ENCODE measurements at regions not wholly inside any gene's neighbourhood (a gene's known extent, or its start where the extent isn't known, plus 50 kb on each side); places are given as distances from the start of the nearest gene placed in this dataset.
A peak's percentile ranks its signal among the peaks of the same experiment; 100 is the strongest.

DNA sequence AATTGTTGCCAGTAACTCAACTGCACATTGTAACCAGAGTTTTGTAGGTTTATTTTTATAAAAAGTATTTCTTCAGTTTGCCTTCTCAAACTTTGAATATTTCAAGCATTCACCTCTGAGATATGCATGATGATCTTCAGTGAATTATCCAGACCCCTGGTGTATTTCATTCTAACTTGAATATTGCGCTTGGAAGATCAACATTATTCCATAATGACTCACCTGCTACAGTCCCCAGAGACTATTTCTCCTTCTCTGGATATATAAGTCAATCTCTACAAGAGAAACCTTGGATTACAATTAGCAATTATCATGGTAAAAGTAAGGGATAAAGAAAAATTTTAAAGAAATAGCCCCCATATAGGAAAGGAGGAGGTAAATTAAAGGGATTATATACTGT lies 1041.0 kb downstream of the TLE1 start:
- TF ChIP-seq, protein P1, sequence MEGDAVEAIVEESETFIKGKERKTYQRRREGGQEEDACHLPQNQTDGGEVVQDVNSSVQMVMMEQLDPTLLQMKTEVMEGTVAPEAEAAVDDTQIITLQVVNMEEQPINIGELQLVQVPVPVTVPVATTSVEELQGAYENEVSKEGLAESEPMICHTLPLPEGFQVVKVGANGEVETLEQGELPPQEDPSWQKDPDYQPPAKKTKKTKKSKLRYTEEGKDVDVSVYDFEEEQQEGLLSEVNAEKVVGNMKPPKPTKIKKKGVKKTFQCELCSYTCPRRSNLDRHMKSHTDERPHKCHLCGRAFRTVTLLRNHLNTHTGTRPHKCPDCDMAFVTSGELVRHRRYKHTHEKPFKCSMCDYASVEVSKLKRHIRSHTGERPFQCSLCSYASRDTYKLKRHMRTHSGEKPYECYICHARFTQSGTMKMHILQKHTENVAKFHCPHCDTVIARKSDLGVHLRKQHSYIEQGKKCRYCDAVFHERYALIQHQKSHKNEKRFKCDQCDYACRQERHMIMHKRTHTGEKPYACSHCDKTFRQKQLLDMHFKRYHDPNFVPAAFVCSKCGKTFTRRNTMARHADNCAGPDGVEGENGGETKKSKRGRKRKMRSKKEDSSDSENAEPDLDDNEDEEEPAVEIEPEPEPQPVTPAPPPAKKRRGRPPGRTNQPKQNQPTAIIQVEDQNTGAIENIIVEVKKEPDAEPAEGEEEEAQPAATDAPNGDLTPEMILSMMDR (IDR thresholded peaks at IDR 0.05) = no peak
- DNase-seq (ENCODE audit: low spot score) = no peak
- Mint-ChIP-seq H3K4me3 (ENCODE audit: unreplicated experiment) (no peak overlapping the region), H3K9me3 (ENCODE audit: low read depth) (no peaks in the 10 kb centered on the region), H3K27ac (ENCODE audit: unreplicated experiment) (peak overlapping the region; percentile 85), H3K4me1 (ENCODE audit: low read depth) (peaks cover 43% of the 10 kb centered on the region), H3K36me3 (ENCODE audit: low read depth) (no peaks in the 10 kb centered on the region), H3K27me3 (ENCODE audit: low read depth) (no peaks in the 10 kb centered on the region)

DNA sequence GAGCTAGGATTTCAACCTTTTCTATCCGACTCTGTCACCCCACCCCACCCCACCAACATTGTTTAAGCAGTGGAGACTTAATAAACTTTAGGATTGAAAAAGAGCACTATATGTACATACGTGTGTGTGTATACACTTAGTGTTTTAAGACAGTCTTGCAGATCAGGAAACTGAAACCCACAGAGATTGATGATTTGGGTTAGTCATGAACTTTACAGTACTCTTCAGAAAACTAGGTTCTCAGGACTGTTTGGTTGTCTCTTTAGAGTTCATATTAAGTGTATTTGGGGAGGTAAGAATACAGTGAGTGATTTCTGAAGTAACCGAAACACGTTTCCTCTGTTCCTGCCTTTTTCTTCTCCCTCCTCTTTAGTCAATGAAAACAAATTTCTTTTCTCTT lies 1043.1 kb downstream of the TLE1 start:
- TF ChIP-seq, protein P1 (IDR thresholded peaks at IDR 0.05) = no peak
- Mint-ChIP-seq H3K4me1 (ENCODE audit: low read depth) (peaks cover 37% of the 10 kb centered on the region), H3K4me3 (ENCODE audit: unreplicated experiment) (no peak overlapping the region), H3K27me3 (ENCODE audit: low read depth) (no peaks in the 10 kb centered on the region), H3K9me3 (ENCODE audit: low read depth) (no peaks in the 10 kb centered on the region), H3K36me3 (ENCODE audit: low read depth) (no peaks in the 10 kb centered on the region), H3K27ac (ENCODE audit: unreplicated experiment) (no peak overlapping the region)
- no peak for DNase-seq (ENCODE audit: low spot score)

DNA sequence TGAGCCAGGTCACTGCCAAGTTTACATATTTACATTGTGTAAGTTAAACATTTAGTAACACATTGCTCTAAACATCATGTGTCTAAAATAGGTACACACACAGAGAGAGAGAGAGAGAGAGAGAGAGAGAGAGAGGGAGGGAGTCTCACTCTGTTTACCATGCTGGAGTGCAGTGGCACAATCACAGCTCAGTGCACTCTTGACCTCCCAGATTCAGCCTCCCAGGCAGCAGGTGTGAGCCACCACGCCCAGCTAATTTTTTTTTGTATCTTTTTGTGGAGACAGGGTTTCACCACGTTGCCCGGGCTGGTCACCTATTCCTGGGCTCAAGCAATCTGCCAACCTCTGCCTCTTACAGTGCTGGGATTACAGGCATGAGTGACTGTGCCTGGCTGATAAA lies 1045.3 kb downstream of the TLE1 start:
- no peaks in the 10 kb centered on the region for H3K9me3 Mint-ChIP-seq (ENCODE audit: low read depth)
- DNase-seq (ENCODE audit: low spot score) = no peak
- H3K27me3 Mint-ChIP-seq (ENCODE audit: low read depth) = no peaks in the 10 kb centered on the region
- no peak overlapping the region for H3K4me3 Mint-ChIP-seq (ENCODE audit: unreplicated experiment)
- peaks cover 18% of the 10 kb centered on the region for H3K4me1 Mint-ChIP-seq (ENCODE audit: low read depth)
- no peak overlapping the region for H3K27ac Mint-ChIP-seq (ENCODE audit: unreplicated experiment)
- TF ChIP-seq, protein P1 (IDR thresholded peaks at IDR 0.05) = no peak
- H3K36me3 Mint-ChIP-seq (ENCODE audit: low read depth) = no peaks in the 10 kb centered on the region

DNA sequence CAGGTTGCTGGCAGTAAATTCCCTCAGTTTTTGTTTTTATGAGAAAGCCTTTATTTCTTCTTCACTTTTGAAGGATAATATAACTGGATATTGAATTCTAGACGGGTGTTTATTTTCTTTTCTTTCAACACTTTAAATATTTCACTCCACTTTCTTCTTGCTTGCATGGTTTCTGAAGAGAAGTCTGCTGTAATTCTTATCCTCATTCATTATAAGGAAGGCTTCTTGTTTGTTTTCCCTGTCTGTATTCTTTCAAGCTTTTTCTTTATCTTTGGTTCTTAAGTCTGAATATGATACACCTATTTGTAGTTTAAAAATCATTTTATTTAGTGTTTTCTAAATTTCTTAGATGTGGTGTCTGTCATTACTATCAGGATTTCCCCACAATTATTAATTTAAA lies 1054.3 kb downstream of the TLE1 start:
- H3K27ac Mint-ChIP-seq (ENCODE audit: unreplicated experiment) = no peak overlapping the region
- no peak for DNase-seq (ENCODE audit: low spot score)
- H3K4me3 Mint-ChIP-seq (ENCODE audit: unreplicated experiment) = no peak overlapping the region
- H3K36me3 Mint-ChIP-seq (ENCODE audit: low read depth) = peaks cover 12% of the 10 kb centered on the region
- TF ChIP-seq, protein P1 (IDR thresholded peaks at IDR 0.05) = no peak
- peaks cover 12% of the 10 kb centered on the region for H3K4me1 Mint-ChIP-seq (ENCODE audit: low read depth)
- no peaks in the 10 kb centered on the region for H3K27me3 Mint-ChIP-seq (ENCODE audit: low read depth)
- H3K9me3 Mint-ChIP-seq (ENCODE audit: low read depth) = peaks cover 20% of the 10 kb centered on the region

DNA sequence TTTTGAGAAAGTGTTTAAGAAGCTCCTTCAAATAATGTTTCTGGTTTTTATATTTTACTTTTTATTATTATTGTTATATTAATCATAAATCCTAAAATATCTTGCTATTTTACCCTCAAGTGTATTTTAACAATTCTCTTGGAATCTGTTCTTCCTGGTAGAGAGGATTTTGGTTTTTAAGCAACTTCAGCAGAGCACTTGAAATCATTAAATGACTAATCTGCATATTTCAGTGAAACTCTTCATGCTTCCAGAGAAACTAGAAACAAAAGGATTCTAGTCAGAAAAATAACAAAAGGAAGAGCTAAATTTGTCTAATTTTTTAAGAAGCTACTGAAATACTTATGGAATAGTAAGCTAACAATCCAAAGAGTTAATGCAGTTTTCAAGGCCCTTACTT lies 1057.3 kb downstream of the TLE1 start:
- no peak for DNase-seq (ENCODE audit: low spot score)
- peaks cover 16% of the 10 kb centered on the region for H3K4me1 Mint-ChIP-seq (ENCODE audit: low read depth)
- peaks cover 20% of the 10 kb centered on the region for H3K9me3 Mint-ChIP-seq (ENCODE audit: low read depth)
- no peaks in the 10 kb centered on the region for H3K27me3 Mint-ChIP-seq (ENCODE audit: low read depth)
- TF ChIP-seq, protein P1 (IDR thresholded peaks at IDR 0.05) = no peak
- H3K4me3 Mint-ChIP-seq (ENCODE audit: unreplicated experiment) = no peak overlapping the region
- H3K27ac Mint-ChIP-seq (ENCODE audit: unreplicated experiment) = peak overlapping the region; percentile 12
- peaks cover 12% of the 10 kb centered on the region for H3K36me3 Mint-ChIP-seq (ENCODE audit: low read depth)

Measured in chondrocyte (in vitro differentiated cells).